ENCODE measurements at regions not wholly inside any gene's neighbourhood (a gene's known extent, or its start where the extent isn't known, plus 50 kb on each side); places are given as distances from the start of the nearest gene placed in this dataset.

- H3K9me3 ChIP-seq (replicated peaks; ENCODE audit: control insufficient read depth, insufficient read depth, low read length) = no peaks in the 10 kb centered on the region
- H3K4me1 ChIP-seq (ENCODE audit: control insufficient read depth, insufficient read depth, low read length) = no peaks in the 10 kb centered on the region
- H3K4me2 ChIP-seq (ENCODE audit: control insufficient read depth, insufficient read depth) = no peak overlapping the region
- H3K36me3 ChIP-seq (ENCODE audit: control insufficient read depth in 2 of 2, insufficient read depth in 2 of 2, low read length in 1 of 2) = no peaks in the 10 kb centered on the region
- H3K27me3 ChIP-seq (replicated peaks in 1 of 2; ENCODE audit: control insufficient read depth in 2 of 2, insufficient read depth in 2 of 2, low read length in 1 of 2) = no peaks in the 10 kb centered on the region
- H4K20me1 ChIP-seq (ENCODE audit: control insufficient read depth, insufficient read depth) = no peaks in the 10 kb centered on the region
- H3K9ac ChIP-seq (ENCODE audit: control insufficient read depth, insufficient read depth, low read length) = no peak overlapping the region
- H3K27ac ChIP-seq (ENCODE audit: control insufficient read depth, insufficient read depth) = no peak overlapping the region
- in situ Hi-C loops (cut with MboI) = no loop called here
- ChIA-PET CTCF (no interaction called here), SMC1A (ENCODE audit: uncharacterized antibody, unreplicated experiment) (no interaction called here), POLR2A (no interaction called here), RAD21 (ENCODE audit: unreplicated experiment) (no interaction called here)
- H2AFZ ChIP-seq (ENCODE audit: control insufficient read depth, low read depth, low read length) = no peak overlapping the region
- DNase-seq (ENCODE audit: low read depth, low spot score) = no peak
- no peak for FAIRE-seq
- intact Hi-C loops (cut with micrococcal nuclease; ENCODE audit: unreplicated experiment) = no loop called here
- no peak for ATAC-seq
- H3K79me2 ChIP-seq (ENCODE audit: control insufficient read depth, insufficient read depth, low read length) = no peaks in the 10 kb centered on the region
- TF ChIP-seq RBBP5 (conservative IDR thresholded peaks at IDR 0.05) (no peak), ZNF384 (IDR thresholded peaks at IDR 0.05; ENCODE audit: borderline replicate concordance, low read depth, low read length) (no peak), NR2F1 (conservative IDR thresholded peaks at IDR 0.05) (no peak), JUND (IDR thresholded peaks at IDR 0.05; ENCODE audit: low read depth, low read length) (no peak), USF2 (IDR thresholded peaks at IDR 0.05; ENCODE audit: borderline replicate concordance, low read depth, low read length) (no peak), RAD21 (IDR thresholded peaks at IDR 0.05; ENCODE audit: insufficient read depth, low read depth, low read length) (no peak), SMARCA5 (IDR thresholded peaks at IDR 0.05) (no peak), POLR2AphosphoS2 (IDR thresholded peaks at IDR 0.05; ENCODE audit: low read depth, low read length) (no peak), RAD51 (IDR thresholded peaks at IDR 0.05) (no peak), POLR2A (IDR thresholded peaks at IDR 0.05; ENCODE audit: low read depth, low read length) (no peak), TAF1 (IDR thresholded peaks at IDR 0.05; ENCODE audit: borderline replicate concordance, low read depth, low read length) (no peak), RELA (IDR thresholded peaks at IDR 0.05; ENCODE audit: borderline replicate concordance, partially characterized antibody) (no peak), SP1 (IDR thresholded peaks at IDR 0.05; ENCODE audit: low read depth, low read length) (no peak)
- TF ChIP-seq, protein P1, sequence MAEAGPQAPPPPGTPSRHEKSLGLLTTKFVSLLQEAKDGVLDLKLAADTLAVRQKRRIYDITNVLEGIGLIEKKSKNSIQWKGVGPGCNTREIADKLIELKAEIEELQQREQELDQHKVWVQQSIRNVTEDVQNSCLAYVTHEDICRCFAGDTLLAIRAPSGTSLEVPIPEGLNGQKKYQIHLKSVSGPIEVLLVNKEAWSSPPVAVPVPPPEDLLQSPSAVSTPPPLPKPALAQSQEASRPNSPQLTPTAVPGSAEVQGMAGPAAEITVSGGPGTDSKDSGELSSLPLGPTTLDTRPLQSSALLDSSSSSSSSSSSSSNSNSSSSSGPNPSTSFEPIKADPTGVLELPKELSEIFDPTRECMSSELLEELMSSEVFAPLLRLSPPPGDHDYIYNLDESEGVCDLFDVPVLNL (IDR thresholded peaks at IDR 0.05; ENCODE audit: low read depth, low read length) = no peak
- no TSS peak for BruUV-seq (replicated peaks)
- H3K4me3 ChIP-seq = no peak overlapping the region
- WGBS (ENCODE audit: insufficient coverage, insufficient replicate concordance, low lambda C conversion rate, missing lambda C conversion rate) = 32% methylated on average over 3 of the region's 3 CpGs
These were observed 532.8 kb downstream of the UQCRFS1 start for GRCh38 chr19:28680111-28680510.
